HG03103 (cell line): ENCODE measurements at regions not wholly inside any gene's neighbourhood (a gene's known extent, or its start where the extent isn't known, plus 50 kb on each side); places are given as distances from the start of the nearest gene placed in this dataset.
"Not testable (repeated sequence)": the region's sequence is repeated elsewhere in the genome, so short reads cannot be mapped to it uniquely, and the experiment has no call there.

Experiments
- ATAC-seq: cut with Tn5 transposase; IDR thresholded peaks from one replicate; pipeline ENCODE4 v1.9.1; 2021; ENCODE audit warnings: low read depth; ENCODE audit not compliant: unreplicated experiment

- no peak for ATAC-seq
Measured at GRCh38 chr11:29190313-29190712, 826.5 kb downstream of the KCNA4 start.

GRCh38 chr11:29187215-29187614 lies 829.6 kb downstream of the KCNA4 start:
- ATAC-seq, result no peak

GRCh38 chr11:29184939-29185890 lies 831.6 kb downstream of the KCNA4 start:
- no peak for ATAC-seq

GRCh38 chr11:29183301-29183700 lies 833.5 kb downstream of the KCNA4 start:
- no peak for ATAC-seq

GRCh38 chr11:29173660-29174062 lies 843.2 kb downstream of the KCNA4 start:
- ATAC-seq, result no peak

GRCh38 chr11:29171360-29171950 lies 845.4 kb downstream of the KCNA4 start:
- ATAC-seq, result no peak

GRCh38 chr11:29166306-29166705 lies 850.5 kb downstream of the KCNA4 start:
- no peak for ATAC-seq

GRCh38 chr11:29163231-29163630 lies 853.6 kb downstream of the KCNA4 start:
- ATAC-seq, result no peak

GRCh38 chr11:29162491-29162890 lies 854.3 kb downstream of the KCNA4 start:
- no peak for ATAC-seq

GRCh38 chr11:29161191-29161590 lies 855.6 kb downstream of the KCNA4 start:
- ATAC-seq, result no peak

- peak; percentile 63 for ATAC-seq
Measured at GRCh38 chr11:29159552-29160465, 857.0 kb downstream of the KCNA4 start.

- no peak for ATAC-seq
Measured at GRCh38 chr11:29153078-29153477, 863.8 kb downstream of the KCNA4 start.

- not testable (repeated sequence) for ATAC-seq
Measured at GRCh38 chr11:29142573-29142972, 874.3 kb downstream of the KCNA4 start.

- no peak for ATAC-seq
Measured at GRCh38 chr11:29135504-29135903, 881.3 kb downstream of the KCNA4 start.

GRCh38 chr11:29131055-29131454 lies 885.8 kb downstream of the KCNA4 start:
- ATAC-seq, result no peak

GRCh38 chr11:29129844-29130243 lies 887.0 kb downstream of the KCNA4 start:
- ATAC-seq, result no peak

GRCh38 chr11:29127461-29127860 lies 889.4 kb downstream of the KCNA4 start:
- ATAC-seq, result no peak

- no peak for ATAC-seq
Measured at GRCh38 chr11:29125606-29126005, 891.2 kb downstream of the KCNA4 start.

- no peak for ATAC-seq
Measured at GRCh38 chr11:29124470-29124869, 892.4 kb downstream of the KCNA4 start.

GRCh38 chr11:29119707-29120618 lies 896.9 kb downstream of the KCNA4 start:
- no peak for ATAC-seq
